ENCODE measurements at regions not wholly inside any gene's neighbourhood (a gene's known extent, or its start where the extent isn't known, plus 50 kb on each side); places are given as distances from the start of the nearest gene placed in this dataset.

GRCh38 chr4:126734465-126734864 is 898.3 kb upstream of the INTU start:
- TF ChIP-seq CTCF (IDR thresholded peaks at IDR 0.05) (no peak), POLR2AphosphoS5 (IDR thresholded peaks at IDR 0.05) (no peak), POLR2A (IDR thresholded peaks at IDR 0.05) (no peak), EP300 (IDR thresholded peaks at IDR 0.05) (no peak)
